22Rv1 (cell line): ENCODE measurements at regions not wholly inside any gene's neighbourhood (a gene's known extent, or its start where the extent isn't known, plus 50 kb on each side); places are given as distances from the start of the nearest gene placed in this dataset.
A peak's percentile ranks its signal among the peaks of the same experiment; 100 is the strongest.

Experiments
- H3K27ac ChIP-seq: fragments of 450-650 bp; 2 replicates; pipeline ENCODE4 v1.5.1; 2017
- CTCF ChIP-seq: fragments of 450-650 bp; IDR thresholded peaks from 2 replicates; pipeline ENCODE4 v1.5.1; 2017; ENCODE audit warnings: mild to moderate bottlenecking
- ZFX ChIP-seq: fragments of 450-650 bp; IDR thresholded peaks from 2 replicates; pipeline ENCODE4 v1.6.1; 2017; ENCODE audit warnings: antibody characterized with exemption, borderline replicate concordance

GRCh38 chr3:148606979-148607378, 90.7 kb upstream of the AGTR1 start:
- no peak overlapping the region for H3K27ac ChIP-seq
- TF ChIP-seq ZFX: no peak
- TF ChIP-seq CTCF: no peak

- TF ChIP-seq ZFX (no peak), CTCF (no peak)
- no peak overlapping the region for H3K27ac ChIP-seq
These were observed 90.2 kb upstream of the AGTR1 start for GRCh38 chr3:148607491-148607890.

- H3K27ac ChIP-seq: no peak overlapping the region
- TF ChIP-seq ZFX (no peak), CTCF (no peak)
These were observed 85.4 kb upstream of the AGTR1 start for GRCh38 chr3:148612278-148612677.

GRCh38 chr3:148615382-148615781, 82.3 kb upstream of the AGTR1 start:
- no peak for TF ChIP-seq CTCF
- no peak for TF ChIP-seq ZFX
- no peak overlapping the region for H3K27ac ChIP-seq

GRCh38 chr3:148625095-148625736, 72.5 kb upstream of the AGTR1 start:
- H3K27ac ChIP-seq: peak overlapping the region; percentile 88
- TF ChIP-seq ZFX (no peak), CTCF (no peak)

GRCh38 chr3:148625991-148626390, 71.7 kb upstream of the AGTR1 start:
- no peak for TF ChIP-seq CTCF
- TF ChIP-seq ZFX: no peak
- peak overlapping the region; percentile 88 for H3K27ac ChIP-seq

- H3K27ac ChIP-seq: no peak overlapping the region
- TF ChIP-seq CTCF: no peak
- TF ChIP-seq ZFX: no peak
These were observed 68.7 kb upstream of the AGTR1 start for GRCh38 chr3:148629006-148629405.
